H1 (cell line): ENCODE measurements at regions not wholly inside any gene's neighbourhood (a gene's known extent, or its start where the extent isn't known, plus 50 kb on each side); places are given as distances from the start of the nearest gene placed in this dataset.

Experiments
- CTCF ChIA-PET: fragments of 300-600 bp; sonication (Branson Sonifier 250); formaldehyde crosslinking; loops from one replicate; lab custom pipeline; 2021; ENCODE audit not compliant: partially characterized antibody; lab: Charles Lee
- POLR2A ChIA-PET: fragments of 300-600 bp; sonication (Branson Sonifier 250); formaldehyde crosslinking; loops from one replicate; lab custom pipeline; 2021; ENCODE audit warnings: inconsistent platforms; ENCODE audit not compliant: partially characterized antibody; lab: Charles Lee
- DNase-seq, 2 experiments: peaks; one replicate each; pipeline versions ENCODE4 v3.0.0 to v3.0.0-alpha.2; 2010 to 2022; ENCODE audit warnings: low spot score in 2 of 2, low read depth in 1 of 2, mixed read lengths in 1 of 2
- FAIRE-seq: peaks from 2 replicates; lab custom pipeline; 2011; peaks lifted over from hg19 to GRCh38; lab: Jason Lieb, UNC
- H2AFZ ChIP-seq: 2 replicates; pipeline ENCODE4 v1.8.1; 2012; ENCODE audit warnings: low read length, inconsistent platforms
- H2AK5ac ChIP-seq: 2 replicates; pipeline ENCODE4 v1.6.1; 2013; ENCODE audit warnings: low read depth, low read length
- H2BK120ac ChIP-seq: replicated peaks from 2 replicates; pipeline ENCODE3; 2013; ENCODE audit warnings: low read depth, low read length, inconsistent platforms
- H2BK12ac ChIP-seq: 2 replicates; pipeline ENCODE4 v1.6.1; 2013; ENCODE audit warnings: low read depth, low read length
- H2BK15ac ChIP-seq: 2 replicates; pipeline ENCODE4 v1.6.1; 2013; ENCODE audit warnings: low read length
- H2BK20ac ChIP-seq: 2 replicates; pipeline ENCODE4 v1.6.1; 2013; ENCODE audit warnings: low read length
- H2BK5ac ChIP-seq: 2 replicates; pipeline ENCODE4 v1.6.1; 2013; ENCODE audit warnings: low read depth, low read length
- H3K14ac ChIP-seq: 2 replicates; pipeline ENCODE4 v1.6.1; 2013; ENCODE audit warnings: inconsistent platforms; ENCODE audit not compliant: insufficient read length
- H3K18ac ChIP-seq: 2 replicates; pipeline ENCODE4 v1.6.1; 2013; ENCODE audit warnings: low read length; ENCODE audit errors: extremely low read depth
- H3K23ac ChIP-seq: 2 replicates; pipeline ENCODE4 v1.6.1; 2013; ENCODE audit warnings: inconsistent platforms; ENCODE audit not compliant: insufficient read length
- H3K23me2 ChIP-seq: 2 replicates; pipeline ENCODE4 v1.6.1; 2013; ENCODE audit warnings: low read depth, low read length
- H3K27ac ChIP-seq: 2 replicates; pipeline ENCODE4 v1.6.1; 2011; ENCODE audit warnings: low read depth, low read length, inconsistent platforms
- H3K27me3 ChIP-seq, 4 experiments: replicated peaks in 1 of 4; 1 replicate in 1 of 4; 2 replicates in 3 of 4; pipeline versions ENCODE4 v1.6.1 to v1.8.1; 2011 to 2013; ENCODE audit warnings: low read length in 3 of 4, mild to moderate bottlenecking in 3 of 4, inconsistent platforms in 2 of 4, mixed read lengths in 2 of 4, moderate library complexity in 1 of 4; ENCODE audit not compliant: control insufficient read depth in 3 of 4, insufficient read depth in 3 of 4; ENCODE audit errors: extremely low read depth in 1 of 4
- H3K36me3 ChIP-seq, 4 experiments: 2 replicates each; pipeline versions ENCODE4 v1.6.1 to v1.8.1; 2011 to 2013; ENCODE audit warnings: mild to moderate bottlenecking in 4 of 4, low read length in 3 of 4, moderate library complexity in 2 of 4, control low read depth in 1 of 4, inconsistent platforms in 1 of 4; ENCODE audit not compliant: insufficient read depth in 4 of 4, control insufficient read depth in 2 of 4
- H3K4ac ChIP-seq: replicated peaks from 2 replicates; pipeline ENCODE3; 2013; ENCODE audit warnings: low read length, low read depth, mixed read lengths, inconsistent platforms; ENCODE audit not compliant: insufficient read length
- H3K4me1 ChIP-seq, 4 experiments: replicated peaks in 1 of 4; 1 replicate in 1 of 4; 2 replicates in 3 of 4; pipeline versions ENCODE4 v1.6.1 to v1.8.1; 2011 to 2013; ENCODE audit warnings: low read length in 3 of 4, inconsistent platforms in 2 of 4, mixed read lengths in 1 of 4; ENCODE audit not compliant: insufficient read depth in 4 of 4, control insufficient read depth in 3 of 4
- H3K4me2 ChIP-seq, 2 experiments: 2 replicates each; pipeline versions ENCODE4 v1.6.1 to v1.8.1; 2011 to 2013; ENCODE audit warnings: low read depth in 2 of 2, low read length in 2 of 2, control low read depth in 1 of 2, inconsistent platforms in 1 of 2, mild to moderate bottlenecking in 1 of 2; ENCODE audit not compliant: insufficient read depth in 1 of 2
- H3K4me3 ChIP-seq, 4 experiments: fragments of 200-600, 300-600 bp in 1 of 4; sonication (generic), shearing (Covaris generic), sonication (Bioruptor Twin) in 1 of 4; 2 replicates each; pipeline versions ENCODE4 v1.5.1 to v1.8.1; 2011 to 2016; ENCODE audit warnings: low read length in 4 of 4, low read depth in 3 of 4, control low read depth in 2 of 4, inconsistent platforms in 2 of 4, mild to moderate bottlenecking in 2 of 4, mixed read lengths in 1 of 4, moderate library complexity in 1 of 4; ENCODE audit not compliant: insufficient read depth in 2 of 4; ENCODE audit errors: extremely low read depth in 1 of 4
- H3K56ac ChIP-seq: replicated peaks from 2 replicates; pipeline ENCODE3; 2013; ENCODE audit warnings: low read depth, mild to moderate bottlenecking, mixed read lengths, low read length, inconsistent platforms; ENCODE audit not compliant: insufficient read length
- H3K79me1 ChIP-seq: 2 replicates; pipeline ENCODE4 v1.6.1; 2013; ENCODE audit warnings: low read depth, low read length, control low read depth
- H3K79me2 ChIP-seq, 2 experiments: 2 replicates each; pipeline versions ENCODE4 v1.6.1 to v1.8.1; 2012 to 2013; ENCODE audit warnings: low read length in 2 of 2, mild to moderate bottlenecking in 2 of 2, inconsistent platforms in 1 of 2; ENCODE audit not compliant: insufficient read depth in 2 of 2, control insufficient read depth in 1 of 2
- H3K9ac ChIP-seq, 4 experiments: replicated peaks in 1 of 4; 1 replicate in 1 of 4; 2 replicates in 3 of 4; pipeline versions ENCODE4 v1.6.1 to v1.8.1; 2011 to 2013; ENCODE audit warnings: low read depth in 3 of 4, low read length in 3 of 4, control low read depth in 2 of 4, mild to moderate bottlenecking in 2 of 4, moderate library complexity in 2 of 4, inconsistent platforms in 1 of 4; ENCODE audit errors: extremely low read depth in 1 of 4
- H3K9me3 ChIP-seq, 2 experiments: 2 replicates each; pipeline versions ENCODE4 v1.6.1 to v1.8.1; 2012 to 2013; ENCODE audit warnings: mild to moderate bottlenecking in 2 of 2, moderate library complexity in 2 of 2, control low read depth in 1 of 2, inconsistent platforms in 1 of 2, low read depth in 1 of 2, low read length in 1 of 2, mixed read lengths in 1 of 2; ENCODE audit not compliant: insufficient read depth in 2 of 2
- H4K20me1 ChIP-seq, 2 experiments: replicated peaks in 1 of 2; 2 replicates each; pipeline versions ENCODE3 to v1.8.1; 2011 to 2013; ENCODE audit warnings: inconsistent platforms in 2 of 2, low read length in 2 of 2, mild to moderate bottlenecking in 1 of 2; ENCODE audit not compliant: insufficient read depth in 2 of 2, control insufficient read depth in 1 of 2
- H4K5ac ChIP-seq: 2 replicates; pipeline ENCODE4 v1.6.1; 2013; ENCODE audit warnings: low read length, low read depth, mixed read lengths, inconsistent platforms; ENCODE audit not compliant: insufficient read length
- H4K8ac ChIP-seq: 2 replicates; pipeline ENCODE4 v1.8.0; 2013; ENCODE audit warnings: mild to moderate bottlenecking, moderate library complexity, low read length, inconsistent platforms; ENCODE audit not compliant: insufficient read depth; ENCODE audit errors: extremely low read depth
- H4K91ac ChIP-seq: replicated peaks from 2 replicates; pipeline ENCODE3; 2013; ENCODE audit warnings: low read length, mixed read lengths, inconsistent platforms; ENCODE audit not compliant: insufficient read length
- EGR1 ChIP-seq: IDR thresholded peaks from 2 replicates; pipeline ENCODE4 v1.6.1; 2011; ENCODE audit warnings: low read depth, low read length, borderline replicate concordance
- RFX5 ChIP-seq: IDR thresholded peaks from 2 replicates; pipeline ENCODE4 v1.6.1; 2011; ENCODE audit warnings: low read depth, low read length, improper control_type of control experiment, borderline replicate concordance
- WGBS, 2 experiments: shearing (Covaris generic) in 1 of 2; methylation state at CpG; one replicate each; pipeline versions ENCODE4 v1.1.6 to v1.1.7; 2013 to 2015; ENCODE audit warnings: low lambda C conversion rate in 2 of 2, mixed read lengths in 2 of 2, inconsistent platforms in 1 of 2, low coverage in 1 of 2, missing lambda C conversion rate in 1 of 2; ENCODE audit not compliant: insufficient replicate concordance in 2 of 2, insufficient coverage in 1 of 2, insufficient read length in 1 of 2; ENCODE audit errors: extremely low coverage in 1 of 2, missing lambda C conversion rate in 1 of 2; 5-methylcytosine and 5-hydroxymethylcytosine counted together

DNA sequence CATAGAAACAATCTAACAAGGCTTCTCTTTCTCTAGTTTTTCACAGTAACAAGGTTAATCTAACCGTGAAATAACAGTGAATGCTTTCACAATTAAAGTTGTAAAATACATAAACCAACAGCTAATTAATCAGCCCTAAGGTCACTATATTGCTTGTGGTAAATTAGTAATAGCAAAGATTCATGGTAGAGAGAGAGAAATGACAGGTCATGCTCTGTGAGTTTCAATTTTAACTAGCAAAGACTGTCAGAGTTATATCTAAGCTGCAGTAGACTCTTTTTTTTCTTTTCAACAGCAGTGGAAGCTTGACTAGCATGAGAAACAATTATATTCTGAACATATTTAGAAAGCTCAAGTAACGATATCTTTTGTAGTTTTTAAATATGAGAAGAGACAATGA lies 1068.0 kb downstream of the MAT2B start (continued):
- TF ChIP-seq EGR1 = no peak

DNA sequence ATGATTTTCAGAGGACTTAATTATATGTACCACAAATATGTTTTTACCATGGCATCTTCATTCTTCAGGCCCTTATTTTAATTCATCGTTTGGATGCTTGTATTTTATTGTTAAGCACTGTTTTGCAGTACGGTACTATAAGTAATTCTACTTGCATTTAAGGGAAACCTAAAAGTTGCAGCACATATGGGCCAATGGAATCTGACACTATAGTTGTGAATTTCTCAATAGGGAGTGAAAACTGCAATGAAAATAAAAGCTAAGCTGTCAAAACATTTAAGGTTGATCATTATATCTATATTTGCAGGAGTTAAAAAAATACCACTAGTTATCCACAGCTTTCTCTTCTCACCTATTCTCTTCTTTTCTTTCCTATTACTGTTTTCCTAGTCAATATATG lies 1071.8 kb downstream of the MAT2B start:
- DNase-seq = no peak
- H3K4me1 ChIP-seq = no peaks in the 10 kb centered on the region
- no peaks in the 10 kb centered on the region for H4K20me1 ChIP-seq
- no peak overlapping the region for H4K91ac ChIP-seq
- no peak overlapping the region for H3K4me3 ChIP-seq
- no peak for TF ChIP-seq RFX5
- TF ChIP-seq, all 59 proteins: peak for 0
- no peak overlapping the region for H3K14ac ChIP-seq
- no peak overlapping the region for H3K56ac ChIP-seq
- H4K8ac ChIP-seq = no peak overlapping the region
- H3K79me2 ChIP-seq = no peaks in the 10 kb centered on the region
- no peak overlapping the region for H3K9ac ChIP-seq
- H4K5ac ChIP-seq = no peak overlapping the region
- H3K23me2 ChIP-seq = no peaks in the 10 kb centered on the region
- CTCF ChIA-PET = interaction anchor here (1.0 kb wide), 1 partner anchor 9 kb away, joined by 3 read pairs; no protein-coding TSS in a partner anchor
- H2BK20ac ChIP-seq = no peak overlapping the region
- H3K18ac ChIP-seq = no peak overlapping the region
- FAIRE-seq = no peak
- no peaks in the 10 kb centered on the region for H3K79me1 ChIP-seq
- H2AK5ac ChIP-seq = no peak overlapping the region
- 94% methylated on average over 2 of the region's 2 CpGs; no CpG with 5 or more reads in 1 of the 2 experiments for WGBS, 2 experiments
- H3K36me3 ChIP-seq = no peaks in the 10 kb centered on the region
- H3K23ac ChIP-seq = no peak overlapping the region
- H2AFZ ChIP-seq = no peak overlapping the region
- H3K4me2 ChIP-seq = no peak overlapping the region
- H3K27me3 ChIP-seq = no peaks in the 10 kb centered on the region
- no peak overlapping the region for H3K4ac ChIP-seq
- H2BK12ac ChIP-seq = no peak overlapping the region
- no peak overlapping the region for H2BK5ac ChIP-seq
- H3K27ac ChIP-seq = no peak overlapping the region
- no peak overlapping the region for H2BK120ac ChIP-seq
- no peak overlapping the region for H2BK15ac ChIP-seq
- POLR2A ChIA-PET = no interaction called here
- no peaks in the 10 kb centered on the region for H3K9me3 ChIP-seq
